HG03571 (cell line): ENCODE measurements at regions not wholly inside any gene's neighbourhood (a gene's known extent, or its start where the extent isn't known, plus 50 kb on each side); places are given as distances from the start of the nearest gene placed in this dataset.

Source experiments
- ATAC-seq: cut with Tn5 transposase; IDR thresholded peaks from one replicate; pipeline ENCODE4 v1.9.1; 2021; ENCODE audit not compliant: unreplicated experiment

GRCh38 chr17:77849239-77849638 is 109.3 kb upstream of the TNRC6C start:
- no peak for ATAC-seq

- ATAC-seq = no peak
These were observed 106.6 kb upstream of the TNRC6C start for GRCh38 chr17:77851921-77852320.

- no peak for ATAC-seq
These were observed 105.8 kb upstream of the TNRC6C start for GRCh38 chr17:77852731-77853130.

- no peak for ATAC-seq
These were observed 105.1 kb upstream of the TNRC6C start for GRCh38 chr17:77853191-77853977.

GRCh38 chr17:77854083-77854758 is 104.3 kb upstream of the TNRC6C start:
- no peak for ATAC-seq

GRCh38 chr17:77854759-77855745 is 103.5 kb upstream of the TNRC6C start:
- ATAC-seq = no peak

- no peak for ATAC-seq
These were observed 101.8 kb upstream of the TNRC6C start for GRCh38 chr17:77856551-77857305.

GRCh38 chr17:77857306-77857555 is 101.3 kb upstream of the TNRC6C start:
- ATAC-seq = no peak

GRCh38 chr17:77857613-77858012 is 100.9 kb upstream of the TNRC6C start:
- no peak for ATAC-seq

GRCh38 chr17:77858291-77859034 is 100.0 kb upstream of the TNRC6C start:
- ATAC-seq = no peak

GRCh38 chr17:77859035-77859810 is 99.3 kb upstream of the TNRC6C start:
- no peak for ATAC-seq

- no peak for ATAC-seq
These were observed 97.3 kb upstream of the TNRC6C start for GRCh38 chr17:77861133-77861695.

GRCh38 chr17:77861981-77862645 is 96.4 kb upstream of the TNRC6C start:
- ATAC-seq = no peak

GRCh38 chr17:77862890-77863813 is 95.4 kb upstream of the TNRC6C start:
- ATAC-seq = no peak

GRCh38 chr17:77863814-77864161 is 94.7 kb upstream of the TNRC6C start:
- ATAC-seq = no peak

GRCh38 chr17:77864234-77865111 is 94.0 kb upstream of the TNRC6C start:
- no peak for ATAC-seq
